OCI-LY1 (cell line): ENCODE measurements at regions not wholly inside any gene's neighbourhood (a gene's known extent, or its start where the extent isn't known, plus 50 kb on each side); places are given as distances from the start of the nearest gene placed in this dataset.

ENCODE experiments used
- CTCF ChIP-seq: fragments of 200-600 bp; sonication (generic), shearing (Covaris generic); IDR thresholded peaks from 2 replicates; pipeline ENCODE4 v1.5.1; 2017; ENCODE audit warnings: mild to moderate bottlenecking, antibody characterized with exemption, low read length, moderate library complexity, mixed read lengths
- EZH2 ChIP-seq: fragments of 200-600 bp; sonication (generic), shearing (Covaris generic); IDR thresholded peaks from 2 replicates; pipeline ENCODE4 v1.8.0; 2017; ENCODE audit warnings: borderline replicate concordance, mixed run types, mild to moderate bottlenecking, antibody characterized with exemption, low read length, moderate library complexity, mixed read lengths

- no peak for TF ChIP-seq CTCF
- TF ChIP-seq EZH2 = no peak
Observed at GRCh38 chr12:33222357-33222756, 217.3 kb downstream of the SYT10 start.
